ENCODE measurements at regions not wholly inside any gene's neighbourhood (a gene's known extent, or its start where the extent isn't known, plus 50 kb on each side); places are given as distances from the start of the nearest gene placed in this dataset.

DNA sequence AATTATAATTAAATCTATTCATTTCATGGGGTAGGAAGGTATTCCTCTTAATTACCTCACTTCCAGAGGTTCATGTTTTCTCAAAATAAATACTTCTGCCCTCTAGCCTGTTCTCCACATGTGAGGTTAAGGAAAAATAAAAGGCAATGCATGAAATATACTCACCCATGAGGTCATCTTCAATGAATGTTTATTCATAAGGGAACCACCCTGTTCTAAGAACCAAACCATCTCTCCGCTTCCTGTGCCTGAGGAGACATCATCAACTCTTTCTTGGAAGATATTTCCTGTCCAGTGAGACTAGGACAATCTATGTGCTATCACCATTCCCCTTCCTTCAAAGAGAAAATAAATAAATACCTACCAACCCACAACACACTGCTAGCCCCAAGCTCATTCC lies 513.7 kb upstream of the PLXNA2 start:
- no peak for DNase-seq
- Histone ChIP-seq H3K4me1 (no peaks in the 10 kb centered on the region), H3K4me3 (no peak overlapping the region), H3K9me3 (no peaks in the 10 kb centered on the region), H3K27ac (no peak overlapping the region), H3K27me3 (no peaks in the 10 kb centered on the region), H3K36me3 (no peaks in the 10 kb centered on the region)
- 91% methylated on average over 1 of the region's 1 CpG; no CpG with 5 or more reads in 1 of the 2 donors for WGBS, 2 donors (ENCODE audit: low coverage in 1 of 2)
- TF ChIP-seq EP300 (IDR thresholded peaks at IDR 0.05; ENCODE audit: low read depth) (no peak), POLR2AphosphoS5 (IDR thresholded peaks at IDR 0.05) (no peak), POLR2A (IDR thresholded peaks at IDR 0.05) (no peak)
- TF ChIP-seq, protein P1, sequence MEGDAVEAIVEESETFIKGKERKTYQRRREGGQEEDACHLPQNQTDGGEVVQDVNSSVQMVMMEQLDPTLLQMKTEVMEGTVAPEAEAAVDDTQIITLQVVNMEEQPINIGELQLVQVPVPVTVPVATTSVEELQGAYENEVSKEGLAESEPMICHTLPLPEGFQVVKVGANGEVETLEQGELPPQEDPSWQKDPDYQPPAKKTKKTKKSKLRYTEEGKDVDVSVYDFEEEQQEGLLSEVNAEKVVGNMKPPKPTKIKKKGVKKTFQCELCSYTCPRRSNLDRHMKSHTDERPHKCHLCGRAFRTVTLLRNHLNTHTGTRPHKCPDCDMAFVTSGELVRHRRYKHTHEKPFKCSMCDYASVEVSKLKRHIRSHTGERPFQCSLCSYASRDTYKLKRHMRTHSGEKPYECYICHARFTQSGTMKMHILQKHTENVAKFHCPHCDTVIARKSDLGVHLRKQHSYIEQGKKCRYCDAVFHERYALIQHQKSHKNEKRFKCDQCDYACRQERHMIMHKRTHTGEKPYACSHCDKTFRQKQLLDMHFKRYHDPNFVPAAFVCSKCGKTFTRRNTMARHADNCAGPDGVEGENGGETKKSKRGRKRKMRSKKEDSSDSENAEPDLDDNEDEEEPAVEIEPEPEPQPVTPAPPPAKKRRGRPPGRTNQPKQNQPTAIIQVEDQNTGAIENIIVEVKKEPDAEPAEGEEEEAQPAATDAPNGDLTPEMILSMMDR (IDR thresholded peaks at IDR 0.05) = no peak
- intact Hi-C loops (cut with DNase I; ENCODE audit: low total_unique reads) = no loop called here
- in situ Hi-C loops (cut with MboI; ENCODE audit: low pct_ligation_motif_present in 1 of 4, low pct_unique_long_range_greater_than_20kb in 1 of 4, low sequenced_read_pairs in 3 of 4) = no loop called here

DNA sequence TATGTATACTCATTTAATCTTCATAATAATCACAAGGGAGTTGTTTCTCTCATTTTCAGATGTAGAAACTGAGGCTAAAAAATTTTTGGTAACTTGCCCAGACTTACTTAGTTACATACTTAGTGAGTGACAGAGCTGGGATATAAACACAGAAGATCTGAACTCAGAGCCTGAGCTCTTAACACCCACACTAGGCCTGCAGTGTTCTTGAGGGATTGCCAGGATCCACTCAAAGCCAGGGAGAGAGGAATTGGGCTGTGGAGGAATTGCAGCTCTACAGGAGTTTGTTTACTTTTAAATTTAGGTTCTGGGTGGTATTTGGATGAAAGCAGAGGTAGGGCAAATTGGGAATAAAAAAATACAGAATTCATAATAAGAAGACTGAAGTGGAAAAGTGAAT lies 515.1 kb upstream of the PLXNA2 start:
- in situ Hi-C loops (cut with MboI; ENCODE audit: low pct_ligation_motif_present in 1 of 4, low pct_unique_long_range_greater_than_20kb in 1 of 4, low sequenced_read_pairs in 3 of 4) = no loop called here
- TF ChIP-seq POLR2A (IDR thresholded peaks at IDR 0.05) = no peak
- no peak for TF ChIP-seq EP300 (IDR thresholded peaks at IDR 0.05; ENCODE audit: low read depth)
- TF ChIP-seq POLR2AphosphoS5 (IDR thresholded peaks at IDR 0.05) = no peak
- TF ChIP-seq, protein P1 (IDR thresholded peaks at IDR 0.05) = no peak
- no peaks in the 10 kb centered on the region for H3K36me3 ChIP-seq
- no peaks in the 10 kb centered on the region for H3K27me3 ChIP-seq
- no peak overlapping the region for H3K27ac ChIP-seq
- H3K4me1 ChIP-seq = no peaks in the 10 kb centered on the region
- no peaks in the 10 kb centered on the region for H3K9me3 ChIP-seq
- no peak for DNase-seq
- no peak overlapping the region for H3K4me3 ChIP-seq
- intact Hi-C loops (cut with DNase I; ENCODE audit: low total_unique reads) = no loop called here

DNA sequence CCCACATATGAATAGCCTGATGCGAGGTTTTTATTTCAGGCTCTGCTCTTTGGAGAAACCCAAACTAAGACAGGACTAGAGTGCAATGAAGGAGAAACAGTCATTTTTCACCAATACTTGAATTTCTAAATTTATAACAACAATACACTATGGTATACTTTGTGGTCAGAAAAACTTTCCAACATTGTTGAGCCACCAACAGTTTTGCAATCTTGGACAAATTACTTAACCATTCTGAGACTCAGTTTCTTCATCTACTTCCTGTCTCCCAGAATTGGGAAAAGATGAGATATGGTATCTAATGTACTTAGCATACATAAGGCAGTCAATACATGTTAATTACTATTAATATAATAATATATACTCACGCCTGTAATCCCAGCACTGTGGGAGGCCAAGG lies 519.8 kb upstream of the PLXNA2 start:
- Histone ChIP-seq H3K36me3 (no peaks in the 10 kb centered on the region), H3K9me3 (no peaks in the 10 kb centered on the region), H3K4me3 (no peak overlapping the region), H3K27me3 (no peaks in the 10 kb centered on the region), H3K4me1 (no peaks in the 10 kb centered on the region), H3K27ac (no peak overlapping the region)
- no peak for DNase-seq
- intact Hi-C loops (cut with DNase I; ENCODE audit: low total_unique reads) (no loop called here), in situ Hi-C loops (cut with MboI; ENCODE audit: low pct_ligation_motif_present in 1 of 4, low pct_unique_long_range_greater_than_20kb in 1 of 4, low sequenced_read_pairs in 3 of 4) (no loop called here)
- 98 to 100% methylated on average over 2 of the region's 2 CpGs for WGBS, 2 donors (ENCODE audit: low coverage in 1 of 2)
- TF ChIP-seq EP300 (IDR thresholded peaks at IDR 0.05; ENCODE audit: low read depth) (no peak), POLR2AphosphoS5 (IDR thresholded peaks at IDR 0.05) (no peak), POLR2A (IDR thresholded peaks at IDR 0.05) (no peak)
- TF ChIP-seq, protein P1 (IDR thresholded peaks at IDR 0.05) = no peak

DNA sequence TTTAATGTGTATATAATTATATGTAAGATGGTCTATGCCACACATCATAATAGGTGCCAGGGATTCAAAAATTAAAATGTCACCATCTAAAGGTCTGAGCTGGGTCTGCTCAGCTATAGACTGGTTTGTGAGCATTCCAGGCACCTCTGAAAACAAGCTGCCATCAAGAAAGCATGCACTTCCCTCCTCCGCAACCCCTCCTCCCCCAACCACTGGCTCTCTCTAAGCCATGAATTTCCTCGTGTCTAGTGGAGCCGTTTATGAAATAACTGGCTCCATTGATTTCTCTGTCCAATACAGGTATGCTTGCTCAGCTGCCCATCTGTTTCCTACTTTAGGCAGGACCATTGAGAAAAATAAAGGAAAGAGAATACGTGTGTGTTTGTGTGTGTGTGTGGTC lies 522.6 kb upstream of the PLXNA2 start:
- TF ChIP-seq POLR2A (IDR thresholded peaks at IDR 0.05) = no peak
- TF ChIP-seq, protein P1 (IDR thresholded peaks at IDR 0.05) = no peak
- no peak for TF ChIP-seq EP300 (IDR thresholded peaks at IDR 0.05; ENCODE audit: low read depth)
- no peak for TF ChIP-seq POLR2AphosphoS5 (IDR thresholded peaks at IDR 0.05)
- Histone ChIP-seq H3K9me3 (no peaks in the 10 kb centered on the region), H3K4me3 (no peak overlapping the region), H3K36me3 (no peaks in the 10 kb centered on the region), H3K27me3 (no peaks in the 10 kb centered on the region), H3K4me1 (no peaks in the 10 kb centered on the region), H3K27ac (no peak overlapping the region)
- DNase-seq = no peak
- 78 to 79% methylated on average over 4 of the region's 4 CpGs for WGBS, 2 donors (ENCODE audit: low coverage in 1 of 2)
- intact Hi-C loops (cut with DNase I; ENCODE audit: low total_unique reads) (no loop called here), in situ Hi-C loops (cut with MboI; ENCODE audit: low pct_ligation_motif_present in 1 of 4, low pct_unique_long_range_greater_than_20kb in 1 of 4, low sequenced_read_pairs in 3 of 4) (no loop called here)
